ENCODE measurements at regions not wholly inside any gene's neighbourhood (a gene's known extent, or its start where the extent isn't known, plus 50 kb on each side); places are given as distances from the start of the nearest gene placed in this dataset.

- TF ChIP-seq CTCF (IDR thresholded peaks at IDR 0.05) (no peak), POLR2AphosphoS5 (IDR thresholded peaks at IDR 0.05) (no peak), POLR2A (IDR thresholded peaks at IDR 0.05) (no peak), EP300 (IDR thresholded peaks at IDR 0.05) (no peak)
These were observed 325.8 kb upstream of the OR4E1 start for GRCh38 chr14:21999402-21999801.
